ENCODE measurements at regions not wholly inside any gene's neighbourhood (a gene's known extent, or its start where the extent isn't known, plus 50 kb on each side); places are given as distances from the start of the nearest gene placed in this dataset.

GRCh38 chr12:124493809-124494750 lies 73.3 kb downstream of the NCOR2 start:
- peaks cover 14% of the 10 kb centered on the region for H3K4me1 ChIP-seq (ENCODE audit: insufficient read depth, low read length)
- Mint-ChIP-seq H3K4me1 (peaks cover 22 to 67% (median 48%) of the 10 kb centered on the region in 3 donors), H3K36me3 (peaks cover 0 to 26% (median 4%) of the 10 kb centered on the region in 3 donors), H3K9me3 (no peaks in the 10 kb centered on the region), H3K27ac (peak overlapping the region in 7 of 8 donors; percentile 45 to 97 (median 73)), H3K4me3 (peak overlapping the region in 4 of 7 donors; percentile 15 to 82 (median 41)), H3K27me3 (no peaks in the 10 kb centered on the region)
- no peak overlapping the region for H3K4me3 ChIP-seq (ENCODE audit: low read length)
- no peak for DNase-seq
- POLR2A ChIA-PET = no interaction called here
- no peaks in the 10 kb centered on the region for H3K27me3 ChIP-seq (ENCODE audit: insufficient read depth, low read length, poor library complexity, severe bottlenecking)
- CTCF ChIA-PET = no interaction called here
- H3K9me3 ChIP-seq (ENCODE audit: low read length) = no peaks in the 10 kb centered on the region
- H3K36me3 ChIP-seq (ENCODE audit: insufficient read depth, low read length) = no peaks in the 10 kb centered on the region
- H3K27ac ChIP-seq (ENCODE audit: low read depth, low read length) = no peak overlapping the region

- DNase-seq = no peak
- Histone ChIP-seq H3K36me3 (ENCODE audit: insufficient read depth, low read length) (no peaks in the 10 kb centered on the region), H3K4me1 (ENCODE audit: insufficient read depth, low read length) (peaks cover 14% of the 10 kb centered on the region), H3K27me3 (ENCODE audit: insufficient read depth, low read length, poor library complexity, severe bottlenecking) (no peaks in the 10 kb centered on the region), H3K4me3 (ENCODE audit: low read length) (no peak overlapping the region), H3K9me3 (ENCODE audit: low read length) (no peaks in the 10 kb centered on the region), H3K27ac (ENCODE audit: low read depth, low read length) (no peak overlapping the region)
- ChIA-PET CTCF (no interaction called here), POLR2A (no interaction called here)
- peak overlapping the region in 6 of 8 donors; percentile 40 to 97 (median 49) for H3K27ac Mint-ChIP-seq
- H3K36me3 Mint-ChIP-seq = peaks cover 0 to 27% (median 4%) of the 10 kb centered on the region in 3 donors
- no peak overlapping the region for H3K4me3 Mint-ChIP-seq
- no peaks in the 10 kb centered on the region for H3K27me3 Mint-ChIP-seq
- H3K9me3 Mint-ChIP-seq = no peaks in the 10 kb centered on the region
- H3K4me1 Mint-ChIP-seq = peaks cover 22 to 58% (median 41%) of the 10 kb centered on the region in 3 donors
These were observed 74.3 kb downstream of the NCOR2 start for GRCh38 chr12:124492879-124493808.

- Histone ChIP-seq H3K4me1 (ENCODE audit: insufficient read depth, low read length) (peaks cover 14% of the 10 kb centered on the region), H3K27ac (ENCODE audit: low read depth, low read length) (no peak overlapping the region), H3K27me3 (ENCODE audit: insufficient read depth, low read length, poor library complexity, severe bottlenecking) (no peaks in the 10 kb centered on the region), H3K36me3 (ENCODE audit: insufficient read depth, low read length) (no peaks in the 10 kb centered on the region), H3K9me3 (ENCODE audit: low read length) (no peaks in the 10 kb centered on the region), H3K4me3 (ENCODE audit: low read length) (no peak overlapping the region)
- Mint-ChIP-seq H3K36me3 (peaks cover 0 to 34% (median 5%) of the 10 kb centered on the region in 3 donors), H3K4me3 (no peak overlapping the region), H3K27me3 (no peaks in the 10 kb centered on the region), H3K27ac (peak overlapping the region in 5 of 8 donors; percentile 17 to 80 (median 38)), H3K4me1 (peaks cover 19 to 49% (median 41%) of the 10 kb centered on the region in 3 donors), H3K9me3 (no peaks in the 10 kb centered on the region)
- no peak for DNase-seq
- ChIA-PET POLR2A (no interaction called here), CTCF (no interaction called here)
These were observed 75.5 kb downstream of the NCOR2 start for GRCh38 chr12:124491856-124492420.

GRCh38 chr12:124491310-124491709 lies 76.1 kb downstream of the NCOR2 start:
- Histone ChIP-seq H3K4me3 (ENCODE audit: low read length) (no peak overlapping the region), H3K9me3 (ENCODE audit: low read length) (no peaks in the 10 kb centered on the region), H3K27ac (ENCODE audit: low read depth, low read length) (no peak overlapping the region), H3K27me3 (ENCODE audit: insufficient read depth, low read length, poor library complexity, severe bottlenecking) (no peaks in the 10 kb centered on the region), H3K4me1 (ENCODE audit: insufficient read depth, low read length) (peaks cover 14% of the 10 kb centered on the region), H3K36me3 (ENCODE audit: insufficient read depth, low read length) (no peaks in the 10 kb centered on the region)
- no peak overlapping the region for H3K4me3 Mint-ChIP-seq
- H3K4me1 Mint-ChIP-seq = peaks cover 18 to 45% (median 39%) of the 10 kb centered on the region in 3 donors
- no peak for DNase-seq
- no peaks in the 10 kb centered on the region for H3K9me3 Mint-ChIP-seq
- H3K27me3 Mint-ChIP-seq = no peaks in the 10 kb centered on the region
- POLR2A ChIA-PET = no interaction called here
- peaks cover 0 to 35% (median 5%) of the 10 kb centered on the region in 3 donors for H3K36me3 Mint-ChIP-seq
- peak overlapping the region in 5 of 8 donors; percentile 34 to 80 (median 53) for H3K27ac Mint-ChIP-seq
- CTCF ChIA-PET = no interaction called here

GRCh38 chr12:124490584-124491305 lies 76.7 kb downstream of the NCOR2 start:
- no peaks in the 10 kb centered on the region for H3K27me3 Mint-ChIP-seq
- peaks cover 14% of the 10 kb centered on the region for H3K4me1 ChIP-seq (ENCODE audit: insufficient read depth, low read length)
- H3K9me3 ChIP-seq (ENCODE audit: low read length) = no peaks in the 10 kb centered on the region
- H3K27ac Mint-ChIP-seq = peak overlapping the region in 2 of 8 donors; percentile 42 to 43
- POLR2A ChIA-PET = no interaction called here
- no peak for DNase-seq
- H3K4me3 Mint-ChIP-seq = no peak overlapping the region
- H3K27ac ChIP-seq (ENCODE audit: low read depth, low read length) = no peak overlapping the region
- peaks cover 17 to 40% (median 36%) of the 10 kb centered on the region in 3 donors for H3K4me1 Mint-ChIP-seq
- no peaks in the 10 kb centered on the region for H3K27me3 ChIP-seq (ENCODE audit: insufficient read depth, low read length, poor library complexity, severe bottlenecking)
- peaks cover 0 to 39% (median 5%) of the 10 kb centered on the region in 3 donors for H3K36me3 Mint-ChIP-seq
- no peak overlapping the region for H3K4me3 ChIP-seq (ENCODE audit: low read length)
- CTCF ChIA-PET = interaction anchor here (0.9 kb wide), 1 partner anchor 55 kb away, joined by 3 read pairs; no protein-coding TSS in a partner anchor
- H3K36me3 ChIP-seq (ENCODE audit: insufficient read depth, low read length) = no peaks in the 10 kb centered on the region
- no peaks in the 10 kb centered on the region for H3K9me3 Mint-ChIP-seq

GRCh38 chr12:124489915-124490583 lies 77.4 kb downstream of the NCOR2 start:
- no peak overlapping the region for H3K4me3 ChIP-seq (ENCODE audit: low read length)
- ChIA-PET POLR2A (no interaction called here), CTCF (interaction anchor here (0.9 kb wide), 1 partner anchor 56 kb away, joined by 3 read pairs; no protein-coding TSS in a partner anchor)
- peaks cover 14% of the 10 kb centered on the region for H3K4me1 ChIP-seq (ENCODE audit: insufficient read depth, low read length)
- DNase-seq = no peak
- H3K27ac ChIP-seq (ENCODE audit: low read depth, low read length) = no peak overlapping the region
- H3K36me3 ChIP-seq (ENCODE audit: insufficient read depth, low read length) = no peaks in the 10 kb centered on the region
- no peaks in the 10 kb centered on the region for H3K9me3 Mint-ChIP-seq
- H3K9me3 ChIP-seq (ENCODE audit: low read length) = no peaks in the 10 kb centered on the region
- no peaks in the 10 kb centered on the region for H3K27me3 ChIP-seq (ENCODE audit: insufficient read depth, low read length, poor library complexity, severe bottlenecking)
- H3K27me3 Mint-ChIP-seq = no peaks in the 10 kb centered on the region
- H3K36me3 Mint-ChIP-seq = peaks cover 0 to 40% (median 7%) of the 10 kb centered on the region in 3 donors
- no peak overlapping the region for H3K4me3 Mint-ChIP-seq
- peaks cover 15 to 34% (median 29%) of the 10 kb centered on the region in 3 donors for H3K4me1 Mint-ChIP-seq
- H3K27ac Mint-ChIP-seq = peak overlapping the region in 3 of 8 donors; percentile 32 to 81 (median 57)

GRCh38 chr12:124489220-124489619 lies 78.2 kb downstream of the NCOR2 start:
- ChIA-PET CTCF (no interaction called here), POLR2A (no interaction called here)
- Histone ChIP-seq H3K9me3 (ENCODE audit: low read length) (no peaks in the 10 kb centered on the region), H3K27me3 (ENCODE audit: insufficient read depth, low read length, poor library complexity, severe bottlenecking) (no peaks in the 10 kb centered on the region), H3K27ac (ENCODE audit: low read depth, low read length) (no peak overlapping the region), H3K4me1 (ENCODE audit: insufficient read depth, low read length) (peaks cover 7% of the 10 kb centered on the region), H3K36me3 (ENCODE audit: insufficient read depth, low read length) (no peaks in the 10 kb centered on the region), H3K4me3 (ENCODE audit: low read length) (no peak overlapping the region)
- Mint-ChIP-seq H3K4me3 (no peak overlapping the region), H3K27ac (peak overlapping the region in 5 of 8 donors; percentile 19 to 59 (median 42)), H3K36me3 (peaks cover 0 to 43% (median 7%) of the 10 kb centered on the region in 3 donors), H3K4me1 (peaks cover 7 to 33% (median 26%) of the 10 kb centered on the region in 3 donors), H3K9me3 (no peaks in the 10 kb centered on the region), H3K27me3 (no peaks in the 10 kb centered on the region)
- no peak for DNase-seq
